Activated B cell treated with CpG ODN at 0.5 μM for 24 hours (primary cell): ENCODE measurements at regions not wholly inside any gene's neighbourhood (a gene's known extent, or its start where the extent isn't known, plus 50 kb on each side); places are given as distances from the start of the nearest gene placed in this dataset.

Experiments used
- ATAC-seq: fragments of 200-7000 bp; cut with Tn5 transposase; one replicate; pipeline ENCODE4 v1.10.0; 2021; ENCODE audit warnings: low read depth, mild to moderate bottlenecking, moderate library complexity
- CTCF ChIA-PET: fragments of 350-600 bp; sonication (Branson Sonifier 250); formaldehyde crosslinking; loops from one replicate; lab custom pipeline; 2021; ENCODE audit warnings: antibody characterized with exemption; lab: Charles Lee
- POLR2A ChIA-PET: fragments of 350-600 bp; sonication (Branson Sonifier 250); formaldehyde crosslinking; loops from one replicate; lab custom pipeline; 2021; ENCODE audit warnings: antibody characterized with exemption; lab: Charles Lee
- DNase-seq: peaks from one replicate; pipeline ENCODE4 v3.0.0; 2022
- H3K27ac Mint-ChIP-seq: one replicate; pipeline ENCODE4 v1.8.0; 2020; ENCODE audit warnings: mixed read lengths
- H3K27me3 Mint-ChIP-seq: one replicate; pipeline ENCODE4 v1.8.0; 2021; ENCODE audit warnings: mixed read lengths
- H3K36me3 Mint-ChIP-seq: one replicate; pipeline ENCODE4 v1.8.0; 2021; ENCODE audit warnings: low read depth, mixed read lengths
- H3K4me1 Mint-ChIP-seq: one replicate; pipeline ENCODE4 v1.8.0; 2021; ENCODE audit warnings: mixed read lengths
- H3K4me3 Mint-ChIP-seq: one replicate; pipeline ENCODE4 v1.8.0; 2020; ENCODE audit warnings: mild to moderate bottlenecking, mixed read lengths
- H3K9me3 Mint-ChIP-seq: one replicate; pipeline ENCODE4 v1.8.0; 2020; ENCODE audit warnings: mixed read lengths
- intact Hi-C: fragments of 100-400 bp; cut with micrococcal nuclease; formaldehyde crosslinking; loops from one replicate; pipeline ENCODE4 v1.15.1; 2024
- TF ChIP-seq, protein P1 (sequence below): fragments of 200-600 bp; IDR thresholded peaks from one replicate; pipeline ENCODE4 v1.8.0; 2022; ENCODE audit warnings: antibody characterized with exemption, mild to moderate bottlenecking

GRCh38 chr5:121018004-121018403 is 553.9 kb downstream of the PRR16 start:
- intact Hi-C loops: no loop called here
- Mint-ChIP-seq H3K4me3 (no peak overlapping the region), H3K36me3 (no peaks in the 10 kb centered on the region), H3K27ac (no peak overlapping the region), H3K4me1 (no peaks in the 10 kb centered on the region), H3K27me3 (no peaks in the 10 kb centered on the region), H3K9me3 (no peaks in the 10 kb centered on the region)
- DNase-seq (no peak), ATAC-seq (no peak)
- ChIA-PET POLR2A (no interaction called here), CTCF (no interaction called here)
- TF ChIP-seq, protein P1, sequence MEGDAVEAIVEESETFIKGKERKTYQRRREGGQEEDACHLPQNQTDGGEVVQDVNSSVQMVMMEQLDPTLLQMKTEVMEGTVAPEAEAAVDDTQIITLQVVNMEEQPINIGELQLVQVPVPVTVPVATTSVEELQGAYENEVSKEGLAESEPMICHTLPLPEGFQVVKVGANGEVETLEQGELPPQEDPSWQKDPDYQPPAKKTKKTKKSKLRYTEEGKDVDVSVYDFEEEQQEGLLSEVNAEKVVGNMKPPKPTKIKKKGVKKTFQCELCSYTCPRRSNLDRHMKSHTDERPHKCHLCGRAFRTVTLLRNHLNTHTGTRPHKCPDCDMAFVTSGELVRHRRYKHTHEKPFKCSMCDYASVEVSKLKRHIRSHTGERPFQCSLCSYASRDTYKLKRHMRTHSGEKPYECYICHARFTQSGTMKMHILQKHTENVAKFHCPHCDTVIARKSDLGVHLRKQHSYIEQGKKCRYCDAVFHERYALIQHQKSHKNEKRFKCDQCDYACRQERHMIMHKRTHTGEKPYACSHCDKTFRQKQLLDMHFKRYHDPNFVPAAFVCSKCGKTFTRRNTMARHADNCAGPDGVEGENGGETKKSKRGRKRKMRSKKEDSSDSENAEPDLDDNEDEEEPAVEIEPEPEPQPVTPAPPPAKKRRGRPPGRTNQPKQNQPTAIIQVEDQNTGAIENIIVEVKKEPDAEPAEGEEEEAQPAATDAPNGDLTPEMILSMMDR: no peak

DNA sequence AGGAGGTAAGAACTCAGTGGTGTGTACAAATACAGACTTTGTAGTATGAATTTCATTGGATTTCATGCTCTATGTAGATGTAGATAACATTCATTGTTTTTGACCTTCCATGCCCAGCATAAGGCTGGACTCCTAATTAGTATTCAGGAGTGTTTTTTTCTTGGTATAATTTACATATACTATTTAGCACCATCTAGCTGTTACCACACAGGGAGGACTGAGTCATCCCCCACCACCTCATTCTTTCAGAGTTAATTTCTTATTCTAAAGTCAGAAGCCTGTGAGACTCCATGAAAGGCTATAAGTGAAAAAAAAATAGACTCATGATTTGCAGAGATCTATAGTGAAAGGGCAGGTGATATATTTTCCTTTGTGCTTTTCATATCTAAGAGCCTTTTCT is 555.0 kb downstream of the PRR16 start:
- ChIA-PET CTCF (no interaction called here), POLR2A (no interaction called here)
- no peak overlapping the region for H3K4me3 Mint-ChIP-seq
- ATAC-seq (no peak), DNase-seq (no peak)
- intact Hi-C loops: no loop called here
- TF ChIP-seq, protein P1: no peak
- H3K36me3 Mint-ChIP-seq: no peaks in the 10 kb centered on the region
- no peaks in the 10 kb centered on the region for H3K4me1 Mint-ChIP-seq
- H3K27me3 Mint-ChIP-seq: no peaks in the 10 kb centered on the region
- H3K9me3 Mint-ChIP-seq: no peaks in the 10 kb centered on the region
- H3K27ac Mint-ChIP-seq: no peak overlapping the region

DNA sequence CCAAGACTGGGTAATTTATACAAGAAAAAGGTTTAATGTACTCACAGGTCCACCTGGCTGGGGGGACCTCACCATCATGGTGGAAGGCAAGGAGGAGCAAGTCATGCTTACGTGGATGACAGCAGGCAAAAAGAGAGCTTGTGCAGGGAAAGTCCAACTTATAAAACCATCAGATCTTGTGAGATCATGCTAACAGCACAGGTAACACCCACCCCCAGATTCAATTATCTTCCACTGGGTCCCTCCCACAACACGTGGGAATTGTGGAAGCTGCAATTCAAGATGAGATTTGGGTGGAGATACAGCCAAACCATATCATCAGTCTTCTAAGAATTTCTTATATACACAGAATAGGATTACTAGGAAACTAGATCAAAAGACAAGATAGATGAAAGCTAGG is 555.6 kb downstream of the PRR16 start:
- Mint-ChIP-seq H3K4me1 (no peaks in the 10 kb centered on the region), H3K27ac (no peak overlapping the region), H3K27me3 (no peaks in the 10 kb centered on the region), H3K36me3 (no peaks in the 10 kb centered on the region), H3K9me3 (no peaks in the 10 kb centered on the region), H3K4me3 (no peak overlapping the region)
- CTCF ChIA-PET: no interaction called here
- intact Hi-C loops: no loop called here
- TF ChIP-seq, protein P1: no peak
- DNase-seq (no peak), ATAC-seq (no peak)
- POLR2A ChIA-PET: interaction anchor here (0.6 kb wide), 1 partner anchor 14 kb away, joined by 4 read pairs; no protein-coding TSS in a partner anchor

GRCh38 chr5:121021681-121022080 is 557.6 kb downstream of the PRR16 start:
- Mint-ChIP-seq H3K27me3 (no peaks in the 10 kb centered on the region), H3K27ac (no peak overlapping the region)
- no peak for ATAC-seq

GRCh38 chr5:121024416-121025311 is 560.6 kb downstream of the PRR16 start:
- Mint-ChIP-seq H3K27me3 (no peaks in the 10 kb centered on the region), H3K27ac (no peak overlapping the region), H3K36me3 (no peaks in the 10 kb centered on the region), H3K4me1 (no peaks in the 10 kb centered on the region), H3K9me3 (no peaks in the 10 kb centered on the region), H3K4me3 (no peak overlapping the region)
- POLR2A ChIA-PET: no interaction called here
- intact Hi-C loops: no loop called here
- CTCF ChIA-PET: no interaction called here
- ATAC-seq: no peak
- DNase-seq: no peak
- TF ChIP-seq, protein P1: no peak

More at GRCh38 chr5:121021681-121022080, 557.6 kb downstream of the PRR16 start:
- TF ChIP-seq, protein P1: no peak
- ChIA-PET POLR2A (no interaction called here), CTCF (no interaction called here)
- Mint-ChIP-seq H3K4me3 (no peak overlapping the region), H3K9me3 (no peaks in the 10 kb centered on the region), H3K36me3 (no peaks in the 10 kb centered on the region), H3K4me1 (no peaks in the 10 kb centered on the region)
- no peak for DNase-seq
- intact Hi-C loops: no loop called here
